Activated CD4-positive, alpha-beta T cell treated with anti-CD3 and anti-CD28 coated beads for 36 hours (primary cell): ENCODE measurements at regions not wholly inside any gene's neighbourhood (a gene's known extent, or its start where the extent isn't known, plus 50 kb on each side); places are given as distances from the start of the nearest gene placed in this dataset.
A peak's percentile ranks its signal among the peaks of the same experiment; 100 is the strongest.

Source experiments
- ATAC-seq: fragments of 200-7000 bp; cut with Tn5 transposase; one replicate; pipeline ENCODE4 v1.10.0; 2021; ENCODE audit warnings: mild to moderate bottlenecking, moderate library complexity
- CTCF ChIA-PET: fragments of 350-600 bp; sonication (Branson Sonifier 250); formaldehyde crosslinking; loops from one replicate; lab custom pipeline; 2021; ENCODE audit warnings: antibody characterized with exemption; lab: Charles Lee
- POLR2A ChIA-PET: fragments of 350-600 bp; sonication (Branson Sonifier 250); formaldehyde crosslinking; loops from one replicate; lab custom pipeline; 2021; ENCODE audit warnings: antibody characterized with exemption, inconsistent platforms; lab: Charles Lee
- DNase-seq: peaks from one replicate; pipeline ENCODE4 v3.0.0-alpha.2; 2020
- H3K27ac Mint-ChIP-seq: one replicate; pipeline ENCODE4 v1.8.0; 2021; ENCODE audit warnings: mixed read lengths
- H3K27me3 Mint-ChIP-seq: one replicate; pipeline ENCODE4 v1.8.0; 2021; ENCODE audit warnings: mixed read lengths
- H3K36me3 Mint-ChIP-seq: one replicate; pipeline ENCODE4 v1.8.0; 2021; ENCODE audit warnings: low read depth, mixed read lengths
- H3K4me1 Mint-ChIP-seq: one replicate; pipeline ENCODE4 v1.8.0; 2021; ENCODE audit warnings: mixed read lengths
- H3K4me3 Mint-ChIP-seq: one replicate; pipeline ENCODE4 v1.8.0; 2021; ENCODE audit warnings: mild to moderate bottlenecking, moderate library complexity, mixed read lengths
- H3K9me3 Mint-ChIP-seq: one replicate; pipeline ENCODE4 v1.8.0; 2021; ENCODE audit warnings: low read depth, mixed read lengths
- intact Hi-C, 2 experiments: fragments of 100-400 bp; cut with DNase I in 1 of 2; cut with micrococcal nuclease in 1 of 2; formaldehyde crosslinking; loops; one replicate each; pipeline versions ENCODE4 v1.14.2 to v1.15.1; 2022 to 2024; cut with DNase I, micrococcal nuclease

- DNase-seq (no peak), ATAC-seq (no peak)
- Mint-ChIP-seq H3K4me3 (no peak overlapping the region), H3K27me3 (peaks cover 27% of the 10 kb centered on the region), H3K4me1 (peaks cover 5% of the 10 kb centered on the region), H3K9me3 (peaks cover 3% of the 10 kb centered on the region), H3K36me3 (peaks cover 1% of the 10 kb centered on the region), H3K27ac (no peak overlapping the region)
- intact Hi-C loops = no loop called here
- ChIA-PET CTCF (no interaction called here), POLR2A (no interaction called here)
These were observed 199.1 kb upstream of the POU3F3 start for GRCh38 chr2:104654811-104655210.

- ChIA-PET CTCF (no interaction called here), POLR2A (no interaction called here)
- Mint-ChIP-seq H3K4me1 (peaks cover 5% of the 10 kb centered on the region), H3K27ac (no peak overlapping the region), H3K36me3 (peaks cover 1% of the 10 kb centered on the region), H3K9me3 (no peaks in the 10 kb centered on the region), H3K27me3 (peaks cover 27% of the 10 kb centered on the region), H3K4me3 (no peak overlapping the region)
- DNase-seq (no peak), ATAC-seq (no peak)
- intact Hi-C loops = no loop called here
These were observed 197.2 kb upstream of the POU3F3 start for GRCh38 chr2:104656571-104657163.

DNA sequence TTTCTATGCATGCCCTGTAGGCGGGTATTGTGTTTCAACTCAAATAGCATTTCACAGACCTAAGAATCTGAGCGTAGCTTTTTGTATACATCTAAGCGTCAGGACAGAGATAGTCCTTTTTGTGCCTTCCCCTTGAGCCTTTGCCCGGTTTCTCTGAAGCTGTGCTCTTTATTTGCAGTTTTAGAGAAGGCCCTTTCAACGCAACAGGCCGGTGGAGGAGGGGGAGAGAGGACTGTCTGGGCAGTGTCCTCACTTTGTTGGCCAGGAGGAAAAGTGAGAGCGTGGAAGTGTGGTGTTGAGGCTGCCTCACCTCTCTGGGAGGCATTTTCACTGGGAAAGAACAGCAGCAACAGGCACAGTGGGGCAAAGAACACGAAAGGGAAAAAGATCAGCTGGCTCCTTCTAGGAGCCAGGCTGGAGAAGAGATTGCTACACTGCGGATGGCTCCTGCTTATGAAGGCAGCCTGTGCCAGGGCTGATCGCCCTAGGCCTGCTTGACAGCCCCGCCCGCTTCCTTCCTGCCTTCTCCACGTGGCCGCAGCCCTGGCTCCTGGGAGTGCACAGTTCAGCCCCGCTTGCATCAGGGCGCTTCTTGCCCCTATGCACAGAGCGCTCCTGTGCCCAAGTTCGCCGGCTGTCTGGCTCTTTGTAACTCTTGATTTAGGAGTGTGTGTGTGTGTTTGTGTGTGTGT lies 195.6 kb upstream of the POU3F3 start:
- ChIA-PET POLR2A (no interaction called here), CTCF (no interaction called here)
- intact Hi-C loops = no loop called here
- peak; percentile 30 for DNase-seq
- no peak overlapping the region for H3K4me3 Mint-ChIP-seq
- peaks cover 26% of the 10 kb centered on the region for H3K27me3 Mint-ChIP-seq
- no peak overlapping the region for H3K27ac Mint-ChIP-seq
- no peaks in the 10 kb centered on the region for H3K9me3 Mint-ChIP-seq
- H3K4me1 Mint-ChIP-seq = peaks cover 5% of the 10 kb centered on the region
- peak; percentile 60 for ATAC-seq
- peaks cover 1% of the 10 kb centered on the region for H3K36me3 Mint-ChIP-seq

GRCh38 chr2:104658904-104659591 lies 194.9 kb upstream of the POU3F3 start:
- ATAC-seq (no peak), DNase-seq (peak; percentile 6)
- ChIA-PET POLR2A (no interaction called here), CTCF (no interaction called here)
- Mint-ChIP-seq H3K4me1 (peaks cover 5% of the 10 kb centered on the region), H3K9me3 (no peaks in the 10 kb centered on the region), H3K27ac (no peak overlapping the region), H3K4me3 (no peak overlapping the region), H3K36me3 (peaks cover 1% of the 10 kb centered on the region), H3K27me3 (peaks cover 22% of the 10 kb centered on the region)
- intact Hi-C loops = no loop called here

DNA sequence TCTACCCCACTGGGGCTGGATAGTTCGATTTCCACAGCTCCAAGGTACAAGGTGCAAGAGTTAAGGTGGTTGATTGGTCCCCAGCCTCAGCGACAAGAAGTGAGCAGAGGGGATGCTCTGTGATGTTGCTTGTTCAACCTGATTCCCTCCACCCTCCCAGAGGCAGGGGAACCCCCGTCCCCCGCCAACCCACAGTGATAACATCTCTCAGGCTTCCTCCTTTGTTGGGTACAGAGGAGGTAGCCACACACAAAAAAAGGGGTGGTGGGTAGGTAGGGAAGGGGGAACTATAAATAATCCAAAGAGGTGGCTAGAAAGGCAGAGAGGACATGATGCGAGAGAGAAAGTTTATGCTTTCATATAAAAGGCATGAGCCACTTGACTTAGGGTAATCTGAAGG lies 192.9 kb upstream of the POU3F3 start:
- Mint-ChIP-seq H3K27me3 (peaks cover 20% of the 10 kb centered on the region), H3K4me1 (peaks cover 5% of the 10 kb centered on the region), H3K27ac (no peak overlapping the region), H3K9me3 (no peaks in the 10 kb centered on the region), H3K4me3 (no peak overlapping the region), H3K36me3 (peaks cover 1% of the 10 kb centered on the region)
- ATAC-seq (no peak), DNase-seq (no peak)
- ChIA-PET CTCF (no interaction called here), POLR2A (no interaction called here)
- intact Hi-C loops = no loop called here

- Mint-ChIP-seq H3K27ac (no peak overlapping the region), H3K27me3 (peaks cover 4% of the 10 kb centered on the region), H3K4me1 (no peaks in the 10 kb centered on the region), H3K4me3 (no peak overlapping the region), H3K36me3 (no peaks in the 10 kb centered on the region), H3K9me3 (no peaks in the 10 kb centered on the region)
- ATAC-seq (no peak), DNase-seq (no peak)
- intact Hi-C loops = no loop called here
- ChIA-PET POLR2A (no interaction called here), CTCF (no interaction called here)
These were observed 189.2 kb upstream of the POU3F3 start for GRCh38 chr2:104664672-104665071.

DNA sequence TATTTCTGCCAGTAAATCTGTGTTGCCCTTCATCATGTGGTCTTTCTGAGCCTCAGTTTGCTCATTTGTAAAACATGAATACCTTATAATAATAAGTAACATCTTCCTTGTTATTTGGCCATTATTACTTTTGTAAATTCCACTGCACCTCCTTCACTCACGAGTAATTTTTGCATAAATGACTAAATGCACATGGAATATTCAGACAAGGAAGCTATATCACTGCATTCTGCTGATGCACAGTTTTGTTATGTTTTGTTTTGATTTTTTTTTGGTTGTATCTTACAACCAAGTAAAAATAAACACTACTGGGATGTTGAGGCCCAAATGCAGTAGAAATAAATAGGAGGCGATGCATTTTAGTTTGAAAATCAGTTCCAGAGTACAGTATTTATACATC lies 185.3 kb upstream of the POU3F3 start:
- Mint-ChIP-seq H3K4me1 (no peaks in the 10 kb centered on the region), H3K27me3 (peaks cover 6% of the 10 kb centered on the region), H3K27ac (no peak overlapping the region), H3K4me3 (no peak overlapping the region), H3K9me3 (no peaks in the 10 kb centered on the region), H3K36me3 (no peaks in the 10 kb centered on the region)
- ChIA-PET CTCF (no interaction called here), POLR2A (no interaction called here)
- intact Hi-C loops = no loop called here
- ATAC-seq (no peak), DNase-seq (no peak)

- intact Hi-C loops = no loop called here
- H3K27me3 Mint-ChIP-seq = peaks cover 6% of the 10 kb centered on the region
- no peaks in the 10 kb centered on the region for H3K9me3 Mint-ChIP-seq
- CTCF ChIA-PET = no interaction called here
- no peak overlapping the region for H3K4me3 Mint-ChIP-seq
- DNase-seq (no peak), ATAC-seq (no peak)
- POLR2A ChIA-PET = no interaction called here
- H3K36me3 Mint-ChIP-seq = no peaks in the 10 kb centered on the region
- no peaks in the 10 kb centered on the region for H3K4me1 Mint-ChIP-seq
- no peak overlapping the region for H3K27ac Mint-ChIP-seq
These were observed 180.7 kb upstream of the POU3F3 start for GRCh38 chr2:104673225-104673624.

DNA sequence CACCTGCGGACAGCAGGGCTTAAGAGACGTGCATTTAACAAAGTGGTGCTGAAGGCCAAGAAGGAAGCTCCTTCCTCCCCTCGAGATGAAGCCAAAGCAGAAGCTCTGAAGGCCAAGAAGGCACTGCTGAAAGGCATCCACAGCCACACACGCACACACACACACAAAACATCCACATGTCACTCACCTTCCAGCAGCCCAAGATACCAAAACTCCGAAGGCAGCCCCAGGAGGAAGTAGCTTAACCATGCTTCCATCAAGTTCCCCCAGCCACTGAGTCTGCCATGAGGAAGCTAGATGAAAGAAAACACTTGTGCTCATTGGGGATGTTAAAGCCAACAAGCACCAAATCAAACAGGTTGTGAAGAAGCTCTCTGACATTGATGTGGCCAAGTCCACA lies 175.7 kb upstream of the POU3F3 start:
- CTCF ChIA-PET = interaction anchor here (1.5 kb wide), 1 partner anchor 171 kb away, joined by 5 read pairs; no protein-coding TSS in a partner anchor
- H3K4me3 Mint-ChIP-seq = no peak overlapping the region
- no peak for DNase-seq
- peaks cover 9% of the 10 kb centered on the region for H3K27me3 Mint-ChIP-seq
- H3K36me3 Mint-ChIP-seq = no peaks in the 10 kb centered on the region
- POLR2A ChIA-PET = no interaction called here
- no peak overlapping the region for H3K27ac Mint-ChIP-seq
- no peaks in the 10 kb centered on the region for H3K9me3 Mint-ChIP-seq
- ATAC-seq = no peak
- H3K4me1 Mint-ChIP-seq = no peaks in the 10 kb centered on the region
- intact Hi-C loops = no loop called here

DNA sequence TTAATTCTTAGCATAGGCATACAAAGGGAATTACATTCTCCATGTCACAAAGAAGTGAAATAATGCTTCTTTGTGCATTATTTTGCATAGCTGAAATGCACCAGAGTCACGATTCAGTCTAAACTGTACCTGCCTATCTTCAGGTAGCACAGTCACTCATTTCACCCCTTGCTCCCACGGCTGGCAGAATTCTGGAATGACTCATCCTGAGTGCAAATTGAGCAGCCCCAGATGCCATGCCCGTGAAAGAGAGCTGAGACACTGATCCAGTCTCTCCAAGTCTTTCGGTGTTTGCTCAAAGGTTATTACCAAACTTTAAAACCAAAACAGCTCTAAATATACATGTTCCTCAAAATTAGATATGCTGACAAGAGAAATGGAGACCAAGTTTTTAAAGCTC lies 168.3 kb upstream of the POU3F3 start:
- DNase-seq (no peak), ATAC-seq (no peak)
- intact Hi-C loops = no loop called here
- H3K27ac Mint-ChIP-seq = no peak overlapping the region
- H3K27me3 Mint-ChIP-seq = peaks cover 2% of the 10 kb centered on the region
- no peaks in the 10 kb centered on the region for H3K9me3 Mint-ChIP-seq
- CTCF ChIA-PET = interaction anchor here (1.1 kb wide), 1 partner anchor 16 kb away, joined by 3 read pairs; no protein-coding TSS in a partner anchor
- POLR2A ChIA-PET = no interaction called here
- H3K36me3 Mint-ChIP-seq = no peaks in the 10 kb centered on the region
- H3K4me3 Mint-ChIP-seq = no peak overlapping the region
- H3K4me1 Mint-ChIP-seq = no peaks in the 10 kb centered on the region

- CTCF ChIA-PET = no interaction called here
- no peak for ATAC-seq
- Mint-ChIP-seq H3K4me1 (no peaks in the 10 kb centered on the region), H3K27me3 (peaks cover 2% of the 10 kb centered on the region), H3K9me3 (no peaks in the 10 kb centered on the region), H3K36me3 (no peaks in the 10 kb centered on the region), H3K27ac (no peak overlapping the region), H3K4me3 (no peak overlapping the region)
- POLR2A ChIA-PET = no interaction called here
- intact Hi-C loops = no loop called here
- no peak for DNase-seq
These were observed 166.8 kb upstream of the POU3F3 start for GRCh38 chr2:104687147-104687546.
